HG03439 (cell line): ENCODE measurements at regions not wholly inside any gene's neighbourhood (a gene's known extent, or its start where the extent isn't known, plus 50 kb on each side); places are given as distances from the start of the nearest gene placed in this dataset.

Experiments used
- ATAC-seq: cut with Tn5 transposase; IDR thresholded peaks from one replicate; pipeline ENCODE4 v1.9.1; 2021; ENCODE audit warnings: mild to moderate bottlenecking, moderate library complexity; ENCODE audit not compliant: unreplicated experiment

DNA sequence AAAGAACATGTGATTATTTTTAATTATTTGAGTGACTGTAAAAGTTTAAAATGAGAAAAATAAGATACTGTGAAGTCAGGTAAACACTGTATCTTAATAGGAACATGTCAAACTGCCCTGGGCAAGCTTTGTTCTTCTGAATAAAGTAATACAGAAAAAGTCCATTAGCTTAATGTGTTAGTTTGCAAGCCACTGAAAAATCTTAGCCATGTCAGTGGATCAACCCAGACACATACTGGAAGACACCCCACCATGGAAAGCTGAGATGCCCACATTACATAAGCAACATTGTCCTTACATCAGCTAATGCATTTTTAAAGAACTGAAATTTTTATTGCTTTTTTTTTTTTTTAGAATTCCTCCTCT, 155.2 kb downstream of the BBOX1 start:
- no peak for ATAC-seq

DNA sequence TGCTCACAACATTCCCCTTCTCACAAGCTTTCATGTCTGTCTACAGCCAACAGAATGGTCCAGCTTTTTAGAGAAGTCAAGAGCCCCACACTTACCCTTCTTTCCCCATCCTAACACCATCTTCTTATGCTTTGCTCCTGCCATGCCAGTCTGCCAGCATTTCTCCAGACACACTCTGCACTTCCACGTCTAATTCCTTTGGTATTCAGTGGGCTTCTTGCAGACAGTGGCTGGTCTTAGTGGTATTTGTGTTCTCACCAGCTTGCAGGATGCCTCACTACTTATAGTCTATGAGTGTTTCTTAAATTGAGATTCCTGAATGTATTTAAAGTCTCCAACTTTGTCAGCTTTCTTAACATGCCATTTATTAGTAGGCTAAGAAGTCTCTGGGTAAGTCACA, 154.4 kb downstream of the BBOX1 start:
- ATAC-seq = no peak

- no peak for ATAC-seq
Observed at GRCh38 chr11:27193434-27194225, 153.0 kb downstream of the BBOX1 start.

DNA sequence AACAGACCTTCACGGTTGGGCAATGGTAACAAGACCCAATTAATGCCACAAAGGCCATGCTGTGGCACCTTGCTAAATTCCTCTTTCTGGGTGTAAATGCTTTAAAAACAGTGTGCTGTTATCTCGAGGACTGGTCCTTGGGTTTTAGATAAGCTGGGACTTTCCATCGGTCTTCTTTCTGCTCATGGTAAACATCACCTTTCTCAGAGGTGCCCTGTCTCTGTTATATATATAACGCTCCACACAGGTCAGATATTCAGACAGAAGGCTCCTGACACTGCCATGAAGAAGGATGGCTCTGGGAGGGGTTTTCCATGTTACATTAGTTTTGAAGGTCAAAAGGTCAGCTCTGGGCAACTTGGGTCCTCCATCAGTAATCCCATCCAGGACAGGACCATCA, 151.6 kb downstream of the BBOX1 start:
- no peak for ATAC-seq

- ATAC-seq = no peak
Observed at GRCh38 chr11:27191639-27192038, 151.0 kb downstream of the BBOX1 start.

DNA sequence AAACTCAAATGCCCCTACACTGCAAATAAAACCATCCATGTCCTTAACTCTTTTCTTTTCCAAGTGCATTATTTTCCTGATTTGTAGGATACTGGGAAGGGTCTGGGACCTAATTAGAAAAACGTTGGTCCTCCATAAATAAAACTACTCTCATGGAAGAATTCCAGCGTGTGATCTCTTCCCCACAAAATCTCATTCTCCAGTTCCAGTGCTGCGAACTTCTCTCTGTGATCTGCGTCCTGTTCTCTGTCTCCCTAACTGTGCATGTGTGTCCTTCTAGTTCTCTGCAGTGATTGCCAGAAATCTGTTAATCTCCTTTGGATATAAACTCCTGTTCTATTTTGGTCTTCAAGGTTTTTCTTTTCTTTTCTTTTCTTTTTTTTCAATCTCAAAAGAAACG, 148.1 kb downstream of the BBOX1 start:
- ATAC-seq = no peak

- no peak for ATAC-seq
Observed at GRCh38 chr11:27187848-27188621, 147.4 kb downstream of the BBOX1 start.

DNA sequence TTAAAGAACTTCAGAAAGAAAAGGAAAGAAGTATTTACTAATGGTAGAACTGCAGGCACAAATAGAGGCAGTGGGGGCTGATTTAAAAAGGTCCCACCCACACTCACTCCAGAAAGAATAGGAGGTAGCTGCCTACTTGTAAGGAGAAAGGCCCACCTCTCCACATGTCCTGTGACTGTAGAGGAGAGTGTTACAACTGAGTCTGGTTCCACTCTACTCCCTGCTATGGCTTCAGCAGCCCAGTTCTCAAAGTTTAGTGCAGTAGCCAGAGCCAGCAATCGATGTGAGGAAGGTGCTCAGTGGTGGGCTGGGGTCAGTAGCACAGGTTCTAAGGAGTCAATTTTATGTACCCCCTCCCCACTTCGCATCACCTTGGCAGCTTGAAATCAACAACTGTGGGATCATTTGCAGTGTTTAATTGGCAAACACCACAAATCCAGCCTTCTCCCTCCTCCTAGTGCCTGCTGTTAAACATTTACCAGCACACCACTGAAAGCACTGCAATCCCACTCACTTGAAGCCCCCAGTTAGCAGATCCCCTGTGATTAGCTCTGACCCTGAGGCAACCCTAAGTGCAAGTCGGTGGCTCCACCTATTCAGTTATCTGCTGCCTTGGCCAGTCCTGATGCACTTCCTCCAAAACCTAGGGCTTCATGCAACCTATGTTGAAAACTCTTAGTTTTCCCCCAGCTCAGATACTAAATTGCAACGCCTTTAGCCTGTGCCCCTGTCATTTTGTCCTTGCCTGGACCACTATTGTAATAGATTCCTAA, 146.6 kb downstream of the BBOX1 start:
- no peak for ATAC-seq

GRCh38 chr11:27186580-27186979, 146.0 kb downstream of the BBOX1 start:
- no peak for ATAC-seq

- ATAC-seq = no peak
Observed at GRCh38 chr11:27184458-27185312, 144.1 kb downstream of the BBOX1 start.

DNA sequence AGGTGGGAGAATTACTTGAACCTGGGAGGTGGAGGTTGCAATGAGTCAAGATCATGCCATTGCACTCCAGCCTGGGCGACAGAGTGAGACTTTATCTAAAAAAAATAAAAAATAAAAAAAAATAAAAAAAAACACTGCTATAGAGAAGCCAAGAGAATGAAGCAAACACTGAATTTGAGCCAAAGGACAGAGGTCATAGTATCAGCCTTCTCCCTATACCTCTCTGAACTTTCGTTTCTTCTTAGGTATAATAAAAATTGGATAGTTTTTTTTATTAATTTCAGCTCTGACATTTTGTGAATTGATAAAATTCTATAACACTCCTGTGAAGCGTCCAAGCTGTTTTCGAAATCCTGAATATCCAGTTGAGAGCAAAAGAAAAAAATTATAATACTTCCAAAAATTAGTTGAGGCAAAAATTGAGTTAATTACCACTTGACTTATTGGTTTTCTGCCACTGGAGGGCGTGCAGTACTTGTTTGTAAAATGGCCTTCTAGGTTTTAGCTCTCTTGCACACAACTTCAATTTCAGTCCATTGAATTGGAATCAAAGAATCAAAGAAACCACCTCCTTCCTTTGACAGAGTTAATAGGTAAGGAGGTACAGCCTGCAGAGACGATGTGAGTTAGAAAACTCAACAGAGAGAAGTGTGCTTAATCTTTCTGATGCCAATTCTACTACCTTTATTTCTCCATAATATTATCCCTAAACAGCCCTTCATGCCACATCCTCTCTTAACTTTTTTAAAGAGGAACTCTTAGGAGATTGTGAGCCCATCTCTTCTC, 143.2 kb downstream of the BBOX1 start:
- ATAC-seq = no peak

DNA sequence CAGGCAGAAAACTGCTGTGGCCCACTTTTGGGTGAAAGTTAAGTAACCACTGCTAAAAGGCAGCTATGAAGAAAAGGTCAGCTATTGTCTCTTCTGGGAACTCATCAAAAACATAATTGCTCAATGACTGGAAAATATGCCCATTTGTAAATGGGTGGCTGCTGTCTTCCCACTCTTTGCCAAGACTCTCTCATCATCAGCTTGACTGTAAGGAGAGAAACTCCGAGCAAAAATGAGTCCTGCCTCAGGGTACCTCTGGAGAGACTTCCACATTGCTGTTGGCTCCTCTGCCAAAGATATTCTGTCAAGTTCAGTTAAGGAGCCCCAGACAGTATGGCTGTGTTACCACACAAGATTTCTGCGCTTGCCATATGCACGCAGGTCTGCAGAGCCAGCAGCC, 138.7 kb downstream of the BBOX1 start:
- ATAC-seq = no peak

- no peak for ATAC-seq
Observed at GRCh38 chr11:27178859-27179258, 138.2 kb downstream of the BBOX1 start.
